ENCODE measurements at regions not wholly inside any gene's neighbourhood (a gene's known extent, or its start where the extent isn't known, plus 50 kb on each side); places are given as distances from the start of the nearest gene placed in this dataset.

DNA sequence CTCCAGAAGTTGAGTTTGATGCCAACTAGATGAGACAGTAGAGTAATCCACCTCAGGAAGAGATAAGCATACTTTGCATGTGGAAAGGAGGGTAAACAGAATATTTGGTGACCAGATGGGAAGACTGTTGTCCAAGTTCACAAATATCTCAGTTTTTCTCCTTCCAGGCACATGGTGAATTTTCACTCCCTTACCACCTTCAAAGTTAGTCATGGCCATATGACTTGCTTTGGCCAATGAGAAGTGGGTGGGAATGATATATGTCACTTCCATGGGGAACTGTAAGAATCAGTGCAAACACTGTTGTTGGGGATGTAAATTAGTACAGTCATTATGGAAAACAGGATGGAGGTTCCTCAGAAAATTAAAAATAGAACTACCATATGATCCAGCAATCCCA is 105.8 kb downstream of the SPATA19 start:
- Histone ChIP-seq H3K4me3 (ENCODE audit: insufficient read depth, low read depth, low read length) (no peak overlapping the region), H3K27me3 (ENCODE audit: control insufficient read depth, insufficient read depth, low read length) (no peaks in the 10 kb centered on the region), H3K36me3 (replicated peaks; ENCODE audit: control insufficient read depth, insufficient read depth, low read length) (no peaks in the 10 kb centered on the region)
- DNase-seq = no peak

DNA sequence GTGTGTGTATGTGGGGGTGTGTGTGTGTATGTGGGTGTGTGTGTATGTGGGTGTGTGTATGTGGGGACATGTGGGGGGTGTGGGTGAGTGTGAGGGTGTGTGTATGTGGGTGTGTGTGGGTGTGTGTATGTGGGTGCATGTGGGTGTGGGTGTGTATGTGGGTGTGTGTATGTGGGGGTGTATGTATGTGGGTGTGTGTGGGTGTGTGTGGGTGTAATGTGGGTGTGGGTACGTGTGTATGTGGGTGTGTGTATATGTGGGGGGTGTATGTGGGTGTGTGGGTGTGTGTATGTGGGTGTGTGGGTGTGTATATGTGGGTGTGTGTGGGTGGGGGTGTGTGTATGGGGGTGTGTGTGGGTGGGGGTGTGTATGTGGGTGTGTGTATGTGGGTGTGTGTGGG is 106.7 kb downstream of the SPATA19 start:
- no peaks in the 10 kb centered on the region for H3K36me3 ChIP-seq (replicated peaks; ENCODE audit: control insufficient read depth, insufficient read depth, low read length)
- H3K27me3 ChIP-seq (ENCODE audit: control insufficient read depth, insufficient read depth, low read length) = no peaks in the 10 kb centered on the region
- no peak overlapping the region for H3K4me3 ChIP-seq (ENCODE audit: insufficient read depth, low read depth, low read length)
- no peak for DNase-seq

DNA sequence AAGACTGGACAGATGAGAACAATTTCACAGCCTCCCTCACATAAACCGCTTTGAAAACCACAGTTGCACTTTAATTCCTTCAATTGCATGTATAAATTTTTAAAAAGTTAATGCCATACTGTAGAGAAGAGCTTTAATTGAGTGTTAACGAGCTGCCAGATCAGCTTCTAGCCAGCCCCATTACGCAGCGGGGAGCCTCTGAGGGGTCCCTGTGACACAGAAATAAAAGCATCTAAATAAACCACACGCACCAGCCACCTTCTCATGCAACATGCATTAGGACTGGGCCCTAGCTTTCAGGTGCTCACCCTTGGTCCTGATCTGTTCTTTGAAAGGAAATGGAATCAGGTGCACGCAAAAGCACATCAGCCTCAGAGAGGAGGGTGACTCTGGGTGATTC is 111.7 kb downstream of the SPATA19 start:
- Histone ChIP-seq H3K27me3 (ENCODE audit: control insufficient read depth, insufficient read depth, low read length) (no peaks in the 10 kb centered on the region), H3K4me3 (ENCODE audit: insufficient read depth, low read depth, low read length) (no peak overlapping the region), H3K36me3 (replicated peaks; ENCODE audit: control insufficient read depth, insufficient read depth, low read length) (no peaks in the 10 kb centered on the region)
- DNase-seq = no peak

DNA sequence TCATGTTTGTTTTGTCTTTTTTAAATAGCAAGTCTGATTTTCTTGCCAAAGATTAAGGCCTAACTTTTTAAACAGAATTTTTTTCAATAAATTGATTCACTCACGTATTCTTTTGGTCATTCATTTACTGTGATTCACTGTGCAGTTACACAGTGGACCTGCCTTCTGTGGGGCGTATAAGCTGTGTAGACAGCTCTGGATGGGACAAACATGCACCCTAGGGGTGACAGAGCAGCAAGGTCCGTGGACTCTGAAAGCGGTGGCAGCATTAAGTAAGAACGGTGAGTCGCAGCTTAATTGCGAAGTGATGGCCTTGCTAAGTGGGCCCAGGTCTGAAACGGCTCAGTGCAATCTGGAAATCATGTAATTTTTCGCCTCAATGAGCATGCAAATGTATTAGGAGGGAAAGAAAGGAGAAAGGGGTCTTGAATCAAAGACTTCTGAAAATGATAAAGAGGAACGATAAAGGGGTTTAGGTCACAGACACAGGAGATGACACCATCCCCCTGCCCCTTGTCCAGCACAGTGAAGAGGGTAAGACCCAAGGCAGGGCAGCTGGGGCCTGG is 113.1 kb downstream of the SPATA19 start:
- no peak for DNase-seq
- no peak overlapping the region for H3K4me3 ChIP-seq (ENCODE audit: insufficient read depth, low read depth, low read length)
- no peaks in the 10 kb centered on the region for H3K27me3 ChIP-seq (ENCODE audit: control insufficient read depth, insufficient read depth, low read length)
- no peaks in the 10 kb centered on the region for H3K36me3 ChIP-seq (replicated peaks; ENCODE audit: control insufficient read depth, insufficient read depth, low read length)

DNA sequence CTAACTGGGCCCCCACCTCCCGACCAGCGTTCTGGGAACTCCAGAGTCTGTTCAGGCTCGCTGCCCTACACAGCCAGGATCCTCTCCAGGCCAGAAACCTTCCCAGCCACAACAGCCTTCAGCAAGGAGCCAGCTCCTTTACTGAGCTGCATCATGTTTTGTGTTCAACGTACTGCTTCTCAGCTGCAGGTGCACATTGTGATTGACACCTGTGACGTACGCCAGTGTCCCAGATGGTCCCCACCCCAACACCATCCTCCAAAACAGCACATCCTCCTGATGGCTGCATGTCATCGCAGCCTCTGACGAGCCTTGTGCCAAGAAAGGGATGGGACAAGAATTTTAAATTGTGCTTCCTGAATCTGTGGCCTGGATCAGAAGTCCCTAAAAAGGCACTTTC is 117.5 kb downstream of the SPATA19 start:
- Histone ChIP-seq H3K4me3 (ENCODE audit: insufficient read depth, low read depth, low read length) (no peak overlapping the region), H3K36me3 (replicated peaks; ENCODE audit: control insufficient read depth, insufficient read depth, low read length) (no peaks in the 10 kb centered on the region), H3K27me3 (ENCODE audit: control insufficient read depth, insufficient read depth, low read length) (no peaks in the 10 kb centered on the region)
- DNase-seq = no peak

DNA sequence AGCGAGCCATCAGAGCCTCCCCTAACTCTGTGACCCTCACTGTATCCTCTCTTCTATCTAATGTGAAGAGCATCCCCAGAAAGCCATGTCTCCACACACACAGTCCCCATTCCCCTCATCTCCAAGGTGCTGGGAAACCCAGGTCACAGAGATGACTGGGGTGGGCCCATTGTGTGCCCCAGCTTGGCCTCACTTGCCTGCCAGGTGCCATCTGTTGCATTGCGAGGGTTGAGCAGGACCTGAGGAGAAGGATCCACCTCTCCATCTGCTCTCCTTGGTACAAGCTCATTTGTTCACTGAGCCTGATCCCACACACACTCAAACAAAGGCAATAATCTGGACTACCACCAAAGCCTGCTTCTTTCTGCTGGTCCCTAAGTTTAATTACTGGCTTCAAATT is 118.8 kb downstream of the SPATA19 start:
- H3K36me3 ChIP-seq (replicated peaks; ENCODE audit: control insufficient read depth, insufficient read depth, low read length) = no peaks in the 10 kb centered on the region
- no peak overlapping the region for H3K4me3 ChIP-seq (ENCODE audit: insufficient read depth, low read depth, low read length)
- no peak for DNase-seq
- no peaks in the 10 kb centered on the region; the same call in 1 of the 2 replicates for H3K27me3 ChIP-seq (ENCODE audit: control insufficient read depth, insufficient read depth, low read length)

DNA sequence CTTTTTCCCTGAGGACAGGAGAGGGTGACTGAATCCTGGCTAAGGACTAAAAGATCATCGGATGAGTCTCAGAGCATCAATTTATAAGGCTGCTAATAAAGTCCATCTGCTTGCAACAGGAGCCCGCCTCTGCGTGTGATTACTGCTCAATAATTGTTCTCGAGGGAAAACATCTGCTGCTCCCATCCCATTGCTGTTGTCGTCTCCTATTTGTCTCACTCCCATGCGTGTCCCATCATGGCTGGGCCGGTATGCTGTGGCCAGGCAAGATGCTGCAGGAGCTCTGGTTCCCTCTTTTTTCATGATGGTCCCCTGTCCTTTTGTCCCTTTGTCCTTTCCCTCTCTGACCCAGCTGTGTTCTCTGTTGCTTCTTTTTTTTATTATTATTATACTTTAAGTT is 121.2 kb downstream of the SPATA19 start:
- no peak for DNase-seq
- H3K4me3 ChIP-seq (ENCODE audit: insufficient read depth, low read depth, low read length) = no peak overlapping the region

DNA sequence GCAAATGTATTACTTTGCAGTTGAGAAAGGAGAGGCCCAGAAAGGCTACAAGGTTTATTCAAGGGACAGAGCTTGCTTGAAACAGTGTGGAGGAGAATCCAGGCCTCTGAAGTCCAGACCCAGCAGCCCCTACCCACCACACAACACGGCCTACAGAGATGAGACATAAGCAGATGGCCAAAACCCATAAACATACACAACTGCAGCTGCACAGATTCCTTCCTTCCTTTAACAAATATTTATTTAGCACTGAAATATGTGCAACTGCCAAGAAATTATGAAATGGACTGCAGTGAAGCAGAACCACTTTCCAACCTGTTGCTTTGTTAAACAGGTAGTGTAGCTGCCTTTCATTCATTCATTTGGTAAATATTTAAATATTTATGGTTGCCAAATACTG is 122.3 kb downstream of the SPATA19 start:
- Histone ChIP-seq H3K36me3 (replicated peaks; ENCODE audit: control insufficient read depth, insufficient read depth, low read length) (no peaks in the 10 kb centered on the region), H3K27me3 (ENCODE audit: control insufficient read depth, insufficient read depth, low read length) (no peaks in the 10 kb centered on the region; the same call in 1 of the 2 replicates), H3K4me3 (ENCODE audit: insufficient read depth, low read depth, low read length) (no peak overlapping the region)
- DNase-seq = no peak

More for the DNA sequence above, 121.2 kb downstream of the SPATA19 start:
- Histone ChIP-seq H3K27me3 (ENCODE audit: control insufficient read depth, insufficient read depth, low read length) (no peaks in the 10 kb centered on the region; the same call in 1 of the 2 replicates), H3K36me3 (replicated peaks; ENCODE audit: control insufficient read depth, insufficient read depth, low read length) (no peaks in the 10 kb centered on the region)

DNA sequence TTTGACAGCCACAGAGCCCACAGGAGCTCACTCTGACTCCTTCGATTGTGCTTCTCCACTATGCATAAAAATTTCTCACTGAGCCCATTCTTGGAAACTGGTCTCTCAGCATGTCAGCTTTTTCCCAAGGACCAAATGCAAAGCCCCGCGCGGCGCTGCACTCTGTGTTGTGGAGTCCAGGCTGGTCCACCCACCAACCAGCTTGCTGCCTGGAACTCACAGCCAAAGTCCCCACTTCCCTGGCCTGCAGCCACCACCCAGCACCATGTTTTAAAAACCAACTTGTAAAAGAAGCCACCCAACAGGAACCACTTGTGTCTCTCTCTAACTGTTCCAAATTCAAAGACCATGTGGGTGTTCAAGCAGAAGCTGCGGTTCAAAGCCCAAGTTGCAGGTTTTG is 124.4 kb downstream of the SPATA19 start:
- DNase-seq = no peak
- no peak overlapping the region for H3K4me3 ChIP-seq (ENCODE audit: insufficient read depth, low read depth, low read length)
- no peaks in the 10 kb centered on the region for H3K36me3 ChIP-seq (replicated peaks; ENCODE audit: control insufficient read depth, insufficient read depth, low read length)
- no peaks in the 10 kb centered on the region; the same call in 1 of the 2 replicates for H3K27me3 ChIP-seq (ENCODE audit: control insufficient read depth, insufficient read depth, low read length)

DNA sequence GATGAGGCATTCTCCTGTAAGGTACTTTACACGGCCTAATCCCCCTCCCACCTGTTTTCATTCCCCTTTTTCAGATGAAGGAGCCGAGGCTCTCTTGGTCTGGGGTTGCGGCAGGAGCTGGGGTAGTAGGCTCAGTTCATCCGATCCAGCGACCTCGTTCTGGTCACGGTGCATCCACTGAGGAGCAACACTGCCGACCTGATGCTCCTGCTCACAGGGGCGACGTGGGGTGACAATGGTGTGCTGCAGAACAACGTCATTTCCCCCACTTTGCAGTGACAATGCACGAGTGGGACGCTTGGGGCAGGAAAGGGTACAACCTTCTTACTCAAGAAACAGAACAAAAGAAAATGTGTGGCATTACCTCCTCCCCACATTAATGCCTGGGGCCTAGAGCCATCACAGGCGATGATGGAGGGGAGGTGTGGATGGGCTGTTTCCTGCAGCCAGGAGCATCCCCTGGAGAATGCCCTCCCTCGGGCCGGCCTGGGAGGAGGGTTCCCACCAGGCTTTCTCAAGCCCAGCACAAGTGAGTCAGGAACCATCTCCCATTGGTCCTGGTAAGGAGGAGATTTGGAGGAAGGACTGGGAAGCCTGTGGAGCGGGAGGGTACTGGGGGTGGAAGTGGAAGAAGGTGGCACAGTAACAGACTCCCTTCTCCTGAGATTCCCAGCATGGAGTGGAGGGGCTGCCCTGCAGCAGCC is 125.6 kb downstream of the SPATA19 start:
- DNase-seq = no peak
- Histone ChIP-seq H3K4me3 (ENCODE audit: insufficient read depth, low read depth, low read length) (no peak overlapping the region), H3K27me3 (ENCODE audit: control insufficient read depth, insufficient read depth, low read length) (peaks cover 6% of the 10 kb centered on the region; the same call in 1 of the 2 replicates), H3K36me3 (replicated peaks; ENCODE audit: control insufficient read depth, insufficient read depth, low read length) (no peaks in the 10 kb centered on the region)

DNA sequence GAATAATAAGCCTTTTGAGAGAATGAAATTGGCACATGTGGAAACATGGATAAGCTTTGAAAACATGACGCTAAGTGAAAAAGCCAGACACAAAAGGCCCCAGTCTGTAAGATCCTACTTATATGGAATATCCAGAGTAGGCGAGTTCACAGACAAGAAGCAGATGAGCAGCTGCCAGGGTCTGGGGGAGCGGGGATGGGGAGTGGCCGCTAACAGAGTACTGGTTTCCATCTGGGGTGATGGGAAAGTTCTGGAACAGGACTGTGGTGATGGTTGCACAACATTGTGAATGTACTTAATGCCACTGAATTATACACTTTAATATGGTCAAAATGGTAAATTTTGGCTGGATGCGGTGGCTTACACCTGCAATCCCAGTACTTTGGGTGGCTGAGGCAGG is 126.5 kb downstream of the SPATA19 start:
- Histone ChIP-seq H3K4me3 (ENCODE audit: insufficient read depth, low read depth, low read length) (no peak overlapping the region), H3K36me3 (replicated peaks; ENCODE audit: control insufficient read depth, insufficient read depth, low read length) (no peaks in the 10 kb centered on the region), H3K27me3 (ENCODE audit: control insufficient read depth, insufficient read depth, low read length) (peaks cover 12% of the 10 kb centered on the region; the same call in 1 of the 2 replicates)
- no peak for DNase-seq

DNA sequence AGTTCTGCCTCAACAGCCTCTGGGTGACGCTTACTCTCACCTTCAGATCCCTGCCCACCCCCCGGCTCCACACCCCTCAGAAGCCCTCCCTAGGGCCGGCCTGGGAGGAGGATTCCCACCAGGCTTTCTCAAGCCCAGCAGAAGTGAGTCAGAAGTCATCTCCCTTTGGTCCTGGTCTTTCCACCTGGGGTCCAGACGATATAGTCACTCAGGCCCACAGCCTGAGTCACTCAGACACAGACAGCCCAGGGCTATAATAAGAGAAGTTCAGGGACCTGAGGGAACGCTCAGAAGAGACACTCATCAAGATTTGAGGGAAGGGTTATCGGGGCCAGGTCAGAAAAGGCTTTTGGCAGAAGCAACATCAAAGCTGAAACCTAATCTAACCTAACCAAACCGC is 127.1 kb downstream of the SPATA19 start:
- Histone ChIP-seq H3K4me3 (ENCODE audit: insufficient read depth, low read depth, low read length) (no peak overlapping the region), H3K36me3 (replicated peaks; ENCODE audit: control insufficient read depth, insufficient read depth, low read length) (no peaks in the 10 kb centered on the region), H3K27me3 (ENCODE audit: control insufficient read depth, insufficient read depth, low read length) (peaks cover 17% of the 10 kb centered on the region; the same call in 1 of the 2 replicates)
- DNase-seq = no peak

DNA sequence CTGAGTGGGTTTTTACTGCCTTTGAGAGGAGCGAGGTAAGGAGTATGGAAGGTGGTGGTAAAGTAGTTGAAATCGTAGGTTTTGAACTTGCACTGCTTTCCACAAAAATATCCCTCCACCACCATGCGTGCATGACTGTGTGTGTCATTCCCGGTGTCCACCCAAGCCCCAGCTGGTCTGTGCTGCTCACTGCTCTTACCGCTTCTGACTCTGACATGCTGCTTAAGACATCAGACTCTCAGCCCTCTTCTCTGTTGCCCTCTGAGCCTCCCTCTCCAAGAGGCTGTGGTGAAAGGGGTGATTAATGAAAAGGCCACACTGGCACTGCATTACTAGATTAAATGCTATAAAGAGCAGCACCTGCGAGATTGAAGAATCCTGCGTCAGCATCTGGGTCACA is 128.7 kb downstream of the SPATA19 start:
- H3K36me3 ChIP-seq (replicated peaks; ENCODE audit: control insufficient read depth, insufficient read depth, low read length) = no peaks in the 10 kb centered on the region
- H3K27me3 ChIP-seq (ENCODE audit: control insufficient read depth, insufficient read depth, low read length) = peaks cover 22% of the 10 kb centered on the region
- no peak overlapping the region for H3K4me3 ChIP-seq (ENCODE audit: insufficient read depth, low read depth, low read length)
- DNase-seq = no peak

DNA sequence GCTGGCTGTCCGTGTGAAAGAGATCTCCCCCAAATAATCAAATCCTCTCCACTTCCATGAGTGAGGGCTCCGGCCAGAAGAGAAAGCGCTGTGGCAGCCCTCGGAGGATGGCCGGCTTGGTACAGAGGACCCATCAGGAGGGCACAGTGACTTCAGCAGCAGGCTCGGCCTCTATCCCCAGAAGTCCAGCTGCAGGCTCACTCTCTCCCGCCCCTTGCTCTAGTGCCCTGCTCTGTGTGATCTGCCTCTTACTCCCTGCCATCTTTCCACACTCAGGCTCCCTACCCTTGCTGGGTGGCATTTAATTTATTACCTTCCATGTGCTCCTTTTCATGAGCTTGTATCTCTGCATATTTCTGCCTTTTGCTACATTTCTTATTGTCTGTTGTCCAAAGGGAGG is 129.7 kb downstream of the SPATA19 start:
- peak; percentile 49 for DNase-seq
- H3K36me3 ChIP-seq (replicated peaks; ENCODE audit: control insufficient read depth, insufficient read depth, low read length) = no peaks in the 10 kb centered on the region
- H3K4me3 ChIP-seq (ENCODE audit: insufficient read depth, low read depth, low read length) = no peak overlapping the region
- peaks cover 23% of the 10 kb centered on the region for H3K27me3 ChIP-seq (ENCODE audit: control insufficient read depth, insufficient read depth, low read length)

DNA sequence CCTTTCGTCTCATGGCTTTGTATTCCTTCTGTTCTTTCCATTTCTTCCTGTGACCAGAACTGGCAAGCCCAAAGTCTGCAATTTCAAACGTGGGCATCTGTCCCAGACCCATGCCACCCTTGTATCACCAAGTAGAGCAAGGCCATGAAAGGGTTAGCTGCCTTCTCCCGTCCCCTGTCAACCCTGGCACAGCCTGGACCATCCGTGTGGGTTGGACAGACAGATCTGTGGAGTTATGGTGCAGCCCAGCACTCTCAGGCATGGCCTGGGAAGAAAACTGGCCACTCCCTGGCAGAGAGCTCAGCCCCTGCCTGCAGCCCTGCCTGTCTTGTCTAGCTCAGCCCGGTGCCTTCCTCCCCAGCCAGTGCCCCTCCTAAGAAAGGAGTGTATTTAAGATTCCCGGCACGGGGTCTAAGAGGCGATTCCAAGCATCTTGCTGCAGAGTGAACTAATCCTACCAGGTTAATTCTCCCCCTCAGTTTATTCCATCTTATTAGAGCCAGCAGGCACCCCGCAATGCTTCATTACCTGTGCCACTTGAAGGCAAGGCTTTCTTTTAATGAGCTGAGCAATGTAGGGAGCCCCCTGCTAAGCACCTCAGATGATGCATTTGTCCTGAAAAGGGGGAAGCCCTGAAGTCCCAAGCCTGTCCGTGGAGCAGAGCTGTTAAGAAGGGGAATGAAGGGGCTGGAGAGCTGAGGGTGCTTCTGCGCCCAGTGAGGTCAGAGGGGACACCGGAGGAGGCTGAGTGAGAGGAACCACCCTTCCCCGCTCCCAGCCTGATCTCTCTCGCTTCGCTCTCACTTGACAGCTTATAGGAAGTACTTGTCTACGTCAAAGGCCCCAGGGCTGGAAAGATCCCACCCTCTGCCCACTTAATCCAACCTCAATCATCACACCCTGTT is 130.6 kb downstream of the SPATA19 start:
- Histone ChIP-seq H3K36me3 (replicated peaks; ENCODE audit: control insufficient read depth, insufficient read depth, low read length) (no peaks in the 10 kb centered on the region), H3K27me3 (ENCODE audit: control insufficient read depth, insufficient read depth, low read length) (peaks cover 25% of the 10 kb centered on the region), H3K4me3 (ENCODE audit: insufficient read depth, low read depth, low read length) (no peak overlapping the region)
- peak; percentile 59 for DNase-seq

Measured in H7 (cell line).